HepG2 (cell line): ENCODE measurements at regions not wholly inside any gene's neighbourhood (a gene's known extent, or its start where the extent isn't known, plus 50 kb on each side); places are given as distances from the start of the nearest gene placed in this dataset.

Experiments used
- ATAC-seq: fragments of 200-7000 bp; cut with Tn5 transposase; 3 replicates; pipeline ENCODE4 v1.9.1; 2020; ENCODE audit warnings: mild to moderate bottlenecking, moderate library complexity
- BruUV-seq: library from RNA; stranded (reverse); fragments of 400-500 nt; replicated peaks from 2 replicates; lab custom pipeline; 2021; lab: Mats Ljungman, UMichigan
- CTCF ChIA-PET: fragments of 300-600 bp; formaldehyde crosslinking; extraction: SDS; loops from one replicate; lab custom pipeline; 2021; ENCODE audit warnings: low total read pairs, inconsistent platforms, low intra/inter-chr PET ratio; lab: Yijun Ruan, JAX
- POLR2A ChIA-PET: fragments of 350-600 bp; sonication (Branson Sonifier 250); formaldehyde crosslinking; loops from one replicate; lab custom pipeline; 2020; ENCODE audit warnings: antibody characterized with exemption, inconsistent platforms; lab: Yijun Ruan, JAX
- DNase-seq: peaks from one replicate; pipeline ENCODE4 v3.0.0-alpha.2; 2015; ENCODE audit warnings: low spot score
- FAIRE-seq: peaks from 3 replicates; lab custom pipeline; 2011; peaks lifted over from hg19 to GRCh38; lab: Jason Lieb, UNC
- H2AFZ ChIP-seq: one replicate; pipeline ENCODE4 v1.6.1; 2011; ENCODE audit warnings: low read length, inconsistent platforms
- H3K27ac ChIP-seq: fragments of 300-600 bp; 3 replicates; pipeline ENCODE4 v1.8.0; 2011; ENCODE audit warnings: mixed run types, mild to moderate bottlenecking, mixed read lengths, low read length, inconsistent platforms; ENCODE audit not compliant: insufficient read depth; ENCODE audit errors: extremely low read length
- H3K27me3 ChIP-seq, 2 experiments: fragments of 200-600 bp in 1 of 2; 2 replicates in 1 of 2; 3 replicates in 1 of 2; pipeline versions ENCODE4 v1.6.0 to v1.8.0; 2011; ENCODE audit warnings: low read length in 2 of 2, mild to moderate bottlenecking in 2 of 2, moderate library complexity in 2 of 2, inconsistent platforms in 1 of 2; ENCODE audit not compliant: insufficient read depth in 2 of 2, control insufficient read depth in 1 of 2
- H3K36me3 ChIP-seq, 2 experiments: fragments of 200-600 bp in 1 of 2; replicated peaks in 1 of 2; 2 replicates in 1 of 2; 3 replicates in 1 of 2; pipeline versions ENCODE4 v1.5.1 to v1.8.0; 2011; ENCODE audit warnings: low read length in 2 of 2, inconsistent platforms in 1 of 2; ENCODE audit not compliant: insufficient read depth in 2 of 2, control insufficient read depth in 1 of 2
- H3K4me1 ChIP-seq: 2 replicates; pipeline ENCODE4 v1.5.1; 2012; ENCODE audit warnings: low read length, inconsistent platforms; ENCODE audit not compliant: insufficient read depth
- H3K4me2 ChIP-seq: 2 replicates; pipeline ENCODE4 v1.6.0; 2011; ENCODE audit warnings: low read depth, low read length, inconsistent platforms
- H3K4me3 ChIP-seq, 3 experiments: fragments of 200-600 bp in 1 of 3; sonication (generic), shearing (Covaris generic) in 1 of 3; replicated peaks in 1 of 3; 2 replicates each; pipeline ENCODE4 v1.5.1; 2011 to 2016; ENCODE audit warnings: low read length in 3 of 3, inconsistent platforms in 2 of 3, low read depth in 2 of 3, mild to moderate bottlenecking in 2 of 3, control low read depth in 1 of 3, mixed read lengths in 1 of 3; ENCODE audit not compliant: insufficient read depth in 1 of 3
- H3K79me2 ChIP-seq: one replicate; pipeline ENCODE4 v1.6.1; 2011; ENCODE audit warnings: low read length, inconsistent platforms; ENCODE audit not compliant: insufficient read depth
- H3K9ac ChIP-seq: 2 replicates; pipeline ENCODE4 v1.6.0; 2011; ENCODE audit warnings: mild to moderate bottlenecking, low read depth, low read length, inconsistent platforms; ENCODE audit not compliant: insufficient read depth
- H3K9me3 ChIP-seq: 2 replicates; pipeline ENCODE4 v1.5.1; 2012; ENCODE audit warnings: mild to moderate bottlenecking, low read length
- H4K20me1 ChIP-seq: 2 replicates; pipeline ENCODE4 v1.6.0; 2011; ENCODE audit warnings: inconsistent platforms, mild to moderate bottlenecking, low read length, moderate library complexity; ENCODE audit not compliant: insufficient read depth
- CBFB ChIP-seq: sonication (generic); formaldehyde crosslinking; IDR thresholded peaks from 2 replicates; pipeline ENCODE4 v1.4.0; 2020; ENCODE audit warnings: missing genetic modification reagents
- CCAR2 ChIP-seq: fragments of 200-400 bp; formaldehyde crosslinking; optimal IDR thresholded peaks from 2 replicates; pipeline ENCODE3; 2018; ENCODE audit warnings: low read depth, mild to moderate bottlenecking, low read length, moderate library complexity
- CENPT ChIP-seq: sonication (generic); formaldehyde crosslinking; IDR thresholded peaks from 2 replicates; pipeline ENCODE4 v1.8.0; 2022; ENCODE audit warnings: low read depth, mild to moderate bottlenecking, moderate library complexity, missing genetic modification reagents
- DDIT3 ChIP-seq: sonication (generic); formaldehyde crosslinking; IDR thresholded peaks from 2 replicates; pipeline ENCODE4 v1.4.0; 2020; ENCODE audit warnings: mild to moderate bottlenecking, missing genetic modification reagents
- DR1 ChIP-seq: sonication (generic); formaldehyde crosslinking; IDR thresholded peaks from 2 replicates; pipeline ENCODE4 v1.8.0; 2021; ENCODE audit warnings: mild to moderate bottlenecking, missing genetic modification reagents, inconsistent platforms
- ETV5 ChIP-seq: IDR thresholded peaks from 2 replicates; pipeline ENCODE4 v1.6.1; 2018; ENCODE audit warnings: missing biosample characterization, missing genetic modification reagents, inconsistent platforms, borderline replicate concordance
- GATA4 ChIP-seq: sonication (generic); IDR thresholded peaks from 2 replicates; pipeline ENCODE4 v1.6.1; 2016; ENCODE audit warnings: antibody characterized with exemption, low read depth, borderline replicate concordance
- HNF1B ChIP-seq: sonication (generic); formaldehyde crosslinking; IDR thresholded peaks from 2 replicates; pipeline ENCODE4 v1.5.1; 2020; ENCODE audit warnings: mild to moderate bottlenecking, moderate library complexity, missing genetic modification reagents
- HNRNPL ChIP-seq: fragments of 200-400 bp; formaldehyde crosslinking; IDR thresholded peaks from 2 replicates; pipeline ENCODE4 v1.6.1; 2017; ENCODE audit warnings: mild to moderate bottlenecking, low read depth, low read length
- HOXA3 ChIP-seq: sonication (generic); formaldehyde crosslinking; IDR thresholded peaks from 2 replicates; pipeline ENCODE4 v1.5.0; 2020; ENCODE audit warnings: missing genetic modification reagents
- POGK ChIP-seq: sonication (generic); formaldehyde crosslinking; conservative IDR thresholded peaks from 2 replicates; pipeline ENCODE4 v1.8.0; 2022; ENCODE audit warnings: mild to moderate bottlenecking, moderate library complexity, missing genetic modification reagents
- RCOR2 ChIP-seq: IDR thresholded peaks from 2 replicates; pipeline ENCODE4 v1.6.1; 2016; ENCODE audit warnings: missing biosample characterization, missing genetic modification reagents
- SATB2 ChIP-seq: sonication (generic); formaldehyde crosslinking; IDR thresholded peaks from 2 replicates; pipeline ENCODE4 v1.5.0; 2020; ENCODE audit warnings: missing genetic modification reagents
- STAG1 ChIP-seq: sonication (generic); formaldehyde crosslinking; IDR thresholded peaks from 2 replicates; pipeline ENCODE4 v1.4.0; 2020; ENCODE audit warnings: missing genetic modification reagents
- TRIM24 ChIP-seq: sonication (generic); formaldehyde crosslinking; IDR thresholded peaks from 2 replicates; pipeline ENCODE4 v1.8.0; 2022; ENCODE audit warnings: mild to moderate bottlenecking, missing genetic modification reagents
- ZBTB4 ChIP-seq: sonication (generic); formaldehyde crosslinking; IDR thresholded peaks from 2 replicates; pipeline ENCODE4 v1.4.0; 2020; ENCODE audit warnings: missing genetic modification reagents, mild to moderate bottlenecking, borderline replicate concordance
- ZNF441 ChIP-seq: sonication (generic); formaldehyde crosslinking; IDR thresholded peaks from 2 replicates; pipeline ENCODE4 v1.7.0; 2021; ENCODE audit warnings: missing genetic modification reagents, borderline replicate concordance
- ZNF563 ChIP-seq: sonication (generic); formaldehyde crosslinking; IDR thresholded peaks from 2 replicates; pipeline ENCODE4 v1.8.0; 2022; ENCODE audit warnings: mild to moderate bottlenecking, moderate library complexity, missing genetic modification reagents
- ZNF570 ChIP-seq: sonication (generic); formaldehyde crosslinking; IDR thresholded peaks from 2 replicates; pipeline ENCODE4 v1.4.0; 2020; ENCODE audit warnings: mild to moderate bottlenecking, missing genetic modification reagents, borderline replicate concordance
- WGBS: methylation state at CpG from one replicate; pipeline ENCODE4 v1.1.6; 2017; ENCODE audit warnings: low lambda C conversion rate; 5-methylcytosine and 5-hydroxymethylcytosine counted together
- in situ Hi-C: cut with HindIII; loops from 2 replicates; pipeline ENCODE4 v1.10.0; 2017; ENCODE audit warnings: low pct_unique_long_range_greater_than_20kb; ENCODE audit not compliant: extremely low pct_ligation_motif_present
- intact Hi-C: fragments of 100-400 bp; cut with micrococcal nuclease; formaldehyde crosslinking; loops from one replicate; pipeline ENCODE4 v1.10.0; 2022; ENCODE audit not compliant: unreplicated experiment

- no peaks in the 10 kb centered on the region for H3K4me1 ChIP-seq
- H2AFZ ChIP-seq: no peak overlapping the region
- H3K27me3 ChIP-seq: no peaks in the 10 kb centered on the region; a peak in 1 of 5 replicates
- H3K4me3 ChIP-seq: no peak overlapping the region
- in situ Hi-C loops (no loop called here), intact Hi-C loops (no loop called here)
- ATAC-seq (no peak), DNase-seq (no peak), FAIRE-seq (no peak)
- no peak overlapping the region for H3K27ac ChIP-seq
- TF ChIP-seq RCOR2 (CRISPR knock-in tag): no peak
- TF ChIP-seq HOXA3 (CRISPR knock-in tag): no peak
- no peak for TF ChIP-seq SATB2
- no peak for TF ChIP-seq ZNF563 (CRISPR knock-in tag)
- TF ChIP-seq ZNF441 (CRISPR knock-in tag): no peak
- TF ChIP-seq STAG1: no peak
- no peak for TF ChIP-seq HNF1B
- TF ChIP-seq ZNF570 (CRISPR knock-in tag): no peak
- no peak for TF ChIP-seq CENPT (CRISPR knock-in tag)
- no peak for TF ChIP-seq GATA4
- no peak for TF ChIP-seq POGK
- TF ChIP-seq ETV5 (CRISPR knock-in tag): no peak
- TF ChIP-seq ZBTB4 (CRISPR knock-in tag): no peak
- no peak for TF ChIP-seq DR1
- no peak for TF ChIP-seq DDIT3 (CRISPR knock-in tag)
- no peak for TF ChIP-seq CBFB (CRISPR knock-in tag)
- TF ChIP-seq TRIM24 (CRISPR knock-in tag): no peak
- TF ChIP-seq CCAR2: no peak
- TF ChIP-seq HNRNPL: no peak
- H3K9me3 ChIP-seq: no peaks in the 10 kb centered on the region
- H3K4me2 ChIP-seq: no peak overlapping the region
- H3K79me2 ChIP-seq: no peaks in the 10 kb centered on the region
- no peaks in the 10 kb centered on the region for H3K36me3 ChIP-seq
- no peak overlapping the region for H3K9ac ChIP-seq
- WGBS: 24% methylated on average over 16 of the region's 16 CpGs
- POLR2A ChIA-PET: no interaction called here
- CTCF ChIA-PET: no interaction called here
- no peaks in the 10 kb centered on the region for H4K20me1 ChIP-seq
- no TSS peak for BruUV-seq
Observed at GRCh38 chr4:189098932-189099696, 841.6 kb upstream of the FRG1 start.
